ENCODE measurements at regions not wholly inside any gene's neighbourhood (a gene's known extent, or its start where the extent isn't known, plus 50 kb on each side); places are given as distances from the start of the nearest gene placed in this dataset.

- Histone ChIP-seq H3K9me3 (ENCODE audit: control insufficient read depth in 5 of 5, low read length in 5 of 5) (no peaks in the 10 kb centered on the region), H3K4me3 (ENCODE audit: low read depth in 1 of 5, low read length in 5 of 5) (no peak overlapping the region), H3K4me1 (ENCODE audit: control insufficient read depth in 5 of 5, insufficient read depth in 5 of 5, low read length in 5 of 5) (peaks cover 0 to 10% (median 0%) of the 10 kb centered on the region in 5 donors), H3K9ac (ENCODE audit: low read length in 5 of 5) (no peak overlapping the region), H3K36me3 (ENCODE audit: control insufficient read depth in 5 of 5, insufficient read depth in 5 of 5, low read length in 5 of 5) (no peaks in the 10 kb centered on the region), H3K27ac (ENCODE audit: low read depth, low read length) (peak overlapping the region; percentile 23), H3K27me3 (ENCODE audit: control insufficient read depth in 5 of 5, insufficient read depth in 4 of 5, low read length in 5 of 5) (no peaks in the 10 kb centered on the region)
Measured at GRCh38 chr1:185375583-185375982, 58.5 kb upstream of the IVNS1ABP start.

- peaks cover 0 to 10% (median 0%) of the 10 kb centered on the region in 5 donors for H3K4me1 ChIP-seq (ENCODE audit: control insufficient read depth in 5 of 5, insufficient read depth in 5 of 5, low read length in 5 of 5)
- no peaks in the 10 kb centered on the region for H3K27me3 ChIP-seq (ENCODE audit: control insufficient read depth in 5 of 5, insufficient read depth in 4 of 5, low read length in 5 of 5)
- no peaks in the 10 kb centered on the region for H3K36me3 ChIP-seq (ENCODE audit: control insufficient read depth in 5 of 5, insufficient read depth in 5 of 5, low read length in 5 of 5)
- H3K9me3 ChIP-seq (ENCODE audit: control insufficient read depth in 5 of 5, low read length in 5 of 5): no peaks in the 10 kb centered on the region
- no peak overlapping the region for H3K27ac ChIP-seq (ENCODE audit: low read depth, low read length)
- H3K4me3 ChIP-seq (ENCODE audit: low read depth in 1 of 5, low read length in 5 of 5): no peak overlapping the region
- no peak overlapping the region for H3K9ac ChIP-seq (ENCODE audit: low read length in 5 of 5)
Measured at GRCh38 chr1:185373813-185374529, 56.9 kb upstream of the IVNS1ABP start.

- Histone ChIP-seq H3K9ac (ENCODE audit: low read length in 5 of 5) (no peak overlapping the region), H3K27ac (ENCODE audit: low read depth, low read length) (no peak overlapping the region), H3K4me3 (ENCODE audit: low read depth in 1 of 5, low read length in 5 of 5) (no peak overlapping the region), H3K9me3 (ENCODE audit: control insufficient read depth in 5 of 5, low read length in 5 of 5) (no peaks in the 10 kb centered on the region), H3K36me3 (ENCODE audit: control insufficient read depth in 5 of 5, insufficient read depth in 5 of 5, low read length in 5 of 5) (no peaks in the 10 kb centered on the region), H3K27me3 (ENCODE audit: control insufficient read depth in 5 of 5, insufficient read depth in 4 of 5, low read length in 5 of 5) (no peaks in the 10 kb centered on the region), H3K4me1 (ENCODE audit: control insufficient read depth in 5 of 5, insufficient read depth in 5 of 5, low read length in 5 of 5) (peaks cover 0 to 5% (median 0%) of the 10 kb centered on the region in 5 donors)
Measured at GRCh38 chr1:185369786-185370185, 52.7 kb upstream of the IVNS1ABP start.

- no peak overlapping the region for H3K9ac ChIP-seq (ENCODE audit: low read length in 5 of 5)
- H3K27me3 ChIP-seq (ENCODE audit: control insufficient read depth in 5 of 5, insufficient read depth in 4 of 5, low read length in 5 of 5): no peaks in the 10 kb centered on the region
- no peaks in the 10 kb centered on the region for H3K36me3 ChIP-seq (ENCODE audit: control insufficient read depth in 5 of 5, insufficient read depth in 5 of 5, low read length in 5 of 5)
- H3K4me3 ChIP-seq (ENCODE audit: low read depth in 1 of 5, low read length in 5 of 5): no peak overlapping the region
- peaks cover 0 to 5% (median 0%) of the 10 kb centered on the region in 5 donors for H3K4me1 ChIP-seq (ENCODE audit: control insufficient read depth in 5 of 5, insufficient read depth in 5 of 5, low read length in 5 of 5)
- no peak overlapping the region for H3K27ac ChIP-seq (ENCODE audit: low read depth, low read length)
- peaks cover 0 to 3% (median 0%) of the 10 kb centered on the region in 5 donors for H3K9me3 ChIP-seq (ENCODE audit: control insufficient read depth in 5 of 5, low read length in 5 of 5)
Measured at GRCh38 chr1:185368913-185369491, 52.0 kb upstream of the IVNS1ABP start.

GRCh38 chr1:185368313-185368855 lies 51.3 kb upstream of the IVNS1ABP start:
- Histone ChIP-seq H3K9me3 (ENCODE audit: control insufficient read depth in 5 of 5, low read length in 5 of 5) (peaks cover 0 to 3% (median 0%) of the 10 kb centered on the region in 5 donors), H3K36me3 (ENCODE audit: control insufficient read depth in 5 of 5, insufficient read depth in 5 of 5, low read length in 5 of 5) (no peaks in the 10 kb centered on the region), H3K4me1 (ENCODE audit: control insufficient read depth in 5 of 5, insufficient read depth in 5 of 5, low read length in 5 of 5) (peaks cover 0 to 5% (median 0%) of the 10 kb centered on the region in 5 donors), H3K27ac (ENCODE audit: low read depth, low read length) (no peak overlapping the region), H3K4me3 (ENCODE audit: low read depth in 1 of 5, low read length in 5 of 5) (no peak overlapping the region), H3K27me3 (ENCODE audit: control insufficient read depth in 5 of 5, insufficient read depth in 4 of 5, low read length in 5 of 5) (no peaks in the 10 kb centered on the region), H3K9ac (ENCODE audit: low read length in 5 of 5) (no peak overlapping the region)

- Histone ChIP-seq H3K27me3 (ENCODE audit: control insufficient read depth in 5 of 5, insufficient read depth in 4 of 5, low read length in 5 of 5) (no peaks in the 10 kb centered on the region), H3K27ac (ENCODE audit: low read depth, low read length) (no peak overlapping the region), H3K36me3 (ENCODE audit: control insufficient read depth in 5 of 5, insufficient read depth in 5 of 5, low read length in 5 of 5) (no peaks in the 10 kb centered on the region), H3K4me3 (ENCODE audit: low read depth in 1 of 5, low read length in 5 of 5) (no peak overlapping the region), H3K9me3 (ENCODE audit: control insufficient read depth in 5 of 5, low read length in 5 of 5) (peaks cover 0 to 3% (median 0%) of the 10 kb centered on the region in 5 donors), H3K9ac (ENCODE audit: low read length in 5 of 5) (no peak overlapping the region), H3K4me1 (ENCODE audit: control insufficient read depth in 5 of 5, insufficient read depth in 5 of 5, low read length in 5 of 5) (peaks cover 0 to 5% (median 0%) of the 10 kb centered on the region in 5 donors)
Measured at GRCh38 chr1:185367218-185367617, 50.2 kb upstream of the IVNS1ABP start.
